Suprapubic skin (tissue), 4 donors: ENCODE measurements at regions not wholly inside any gene's neighbourhood (a gene's known extent, or its start where the extent isn't known, plus 50 kb on each side); places are given as distances from the start of the nearest gene placed in this dataset.

Experiments used
- DNase-seq, 2 donors: peaks; one replicate each; pipeline ENCODE4 v3.0.0-alpha.2; 2019; ENCODE audit warnings: low spot score in 2 of 2
- H3K27ac ChIP-seq: fragments of 200-600 bp; sonication (generic); one replicate; pipeline ENCODE4 v1.5.1; 2019
- H3K27me3 ChIP-seq: fragments of 200-600 bp; sonication (generic); one replicate; pipeline ENCODE4 v1.5.1; 2019
- H3K36me3 ChIP-seq: fragments of 200-600 bp; sonication (generic); one replicate; pipeline ENCODE4 v1.5.1; 2019
- H3K4me1 ChIP-seq: fragments of 200-600 bp; sonication (generic); one replicate; pipeline ENCODE4 v1.5.1; 2019
- H3K4me3 ChIP-seq: fragments of 200-600 bp; sonication (generic); one replicate; pipeline ENCODE4 v1.5.1; 2019; ENCODE audit warnings: mild to moderate bottlenecking
- H3K9me3 ChIP-seq: fragments of 200-600 bp; sonication (generic); one replicate; pipeline ENCODE4 v1.5.1; 2019
- CTCF ChIP-seq, 2 donors: fragments of 200-600 bp in 1 of 2; fragments of 450-650 bp in 1 of 2; sonication (generic) in 1 of 2; IDR thresholded peaks; one replicate each; pipeline ENCODE4 v1.5.1; 2016 to 2019; ENCODE audit warnings: antibody characterized with exemption in 2 of 2, mild to moderate bottlenecking in 1 of 2, moderate library complexity in 1 of 2
- EP300 ChIP-seq: sonication (generic); formaldehyde crosslinking; IDR thresholded peaks from one replicate; pipeline ENCODE4 v1.6.1; 2017; ENCODE audit warnings: antibody characterized with exemption
- POLR2A ChIP-seq, 2 donors: fragments of 450-650 bp; IDR thresholded peaks; one replicate each; pipeline ENCODE4 v1.6.1; 2017; ENCODE audit warnings: antibody characterized with exemption in 2 of 2, mild to moderate bottlenecking in 2 of 2, moderate library complexity in 2 of 2
- POLR2AphosphoS5 ChIP-seq, 3 donors: sonication (generic); formaldehyde crosslinking; IDR thresholded peaks; one replicate each; pipeline ENCODE4 v1.6.1; 2017; ENCODE audit warnings: antibody characterized with exemption in 3 of 3
- WGBS: methylation state at CpG from one replicate; pipeline ENCODE4 v1.1.5; 2018; 5-methylcytosine and 5-hydroxymethylcytosine counted together

- TF ChIP-seq POLR2AphosphoS5 (IDR thresholded peaks at IDR 0.05) (no peak), POLR2A (IDR thresholded peaks at IDR 0.05) (no peak)
- 76% methylated on average over 2 of the region's 2 CpGs for WGBS
- Histone ChIP-seq H3K4me1 (no peaks in the 10 kb centered on the region), H3K27me3 (no peaks in the 10 kb centered on the region), H3K9me3 (no peaks in the 10 kb centered on the region), H3K27ac (no peak overlapping the region), H3K4me3 (no peak overlapping the region), H3K36me3 (no peaks in the 10 kb centered on the region)
- DNase-seq: no peak
Observed at GRCh38 chr1:189774721-189775287, 702.9 kb downstream of the BRINP3 start.

GRCh38 chr1:189775343-189775742 lies 702.3 kb downstream of the BRINP3 start:
- H3K4me1 ChIP-seq: no peaks in the 10 kb centered on the region
- no peaks in the 10 kb centered on the region for H3K9me3 ChIP-seq
- DNase-seq: no peak
- no peaks in the 10 kb centered on the region for H3K36me3 ChIP-seq
- WGBS: 41% methylated on average over 1 of the region's 1 CpG
- H3K4me3 ChIP-seq: no peak overlapping the region
- no peak overlapping the region for H3K27ac ChIP-seq
- H3K27me3 ChIP-seq: no peaks in the 10 kb centered on the region
- TF ChIP-seq EP300 (no peak), POLR2AphosphoS5 (IDR thresholded peaks at IDR 0.05) (no peak), CTCF (IDR thresholded peaks at IDR 0.05) (no peak), POLR2A (IDR thresholded peaks at IDR 0.05) (no peak)

GRCh38 chr1:189779034-189779433 lies 698.6 kb downstream of the BRINP3 start:
- Histone ChIP-seq H3K27ac (no peak overlapping the region), H3K4me1 (no peaks in the 10 kb centered on the region), H3K4me3 (no peak overlapping the region), H3K36me3 (no peaks in the 10 kb centered on the region), H3K27me3 (no peaks in the 10 kb centered on the region), H3K9me3 (no peaks in the 10 kb centered on the region)
- no peak for DNase-seq
- 91% methylated on average over 1 of the region's 1 CpG for WGBS
- TF ChIP-seq POLR2AphosphoS5 (IDR thresholded peaks at IDR 0.05) (no peak), CTCF (IDR thresholded peaks at IDR 0.05) (no peak), EP300 (no peak), POLR2A (IDR thresholded peaks at IDR 0.05) (no peak)

GRCh38 chr1:189782295-189782694 lies 695.4 kb downstream of the BRINP3 start:
- no peaks in the 10 kb centered on the region for H3K9me3 ChIP-seq
- no peak for DNase-seq
- 54% methylated on average over 2 of the region's 2 CpGs for WGBS
- H3K36me3 ChIP-seq: no peaks in the 10 kb centered on the region
- no peaks in the 10 kb centered on the region for H3K27me3 ChIP-seq
- no peak overlapping the region for H3K4me3 ChIP-seq
- TF ChIP-seq CTCF (IDR thresholded peaks at IDR 0.05) (no peak), POLR2A (IDR thresholded peaks at IDR 0.05) (no peak), EP300 (no peak), POLR2AphosphoS5 (IDR thresholded peaks at IDR 0.05) (no peak)
- no peaks in the 10 kb centered on the region for H3K4me1 ChIP-seq
- H3K27ac ChIP-seq: no peak overlapping the region

- DNase-seq: no peak
- H3K4me1 ChIP-seq: no peaks in the 10 kb centered on the region
- no peaks in the 10 kb centered on the region for H3K36me3 ChIP-seq
- H3K9me3 ChIP-seq: no peaks in the 10 kb centered on the region
- TF ChIP-seq CTCF (IDR thresholded peaks at IDR 0.05) (no peak), POLR2A (IDR thresholded peaks at IDR 0.05) (no peak)
- H3K4me3 ChIP-seq: no peak overlapping the region
- WGBS: 54% methylated on average over 2 of the region's 2 CpGs
- no peak overlapping the region for H3K27ac ChIP-seq
- no peaks in the 10 kb centered on the region for H3K27me3 ChIP-seq
Observed at GRCh38 chr1:189783456-189783855, 694.2 kb downstream of the BRINP3 start.

- TF ChIP-seq EP300 (no peak), CTCF (IDR thresholded peaks at IDR 0.05) (no peak), POLR2AphosphoS5 (IDR thresholded peaks at IDR 0.05) (no peak), POLR2A (IDR thresholded peaks at IDR 0.05) (no peak)
- Histone ChIP-seq H3K27me3 (no peaks in the 10 kb centered on the region), H3K9me3 (no peaks in the 10 kb centered on the region), H3K4me3 (no peak overlapping the region), H3K36me3 (no peaks in the 10 kb centered on the region), H3K27ac (no peak overlapping the region), H3K4me1 (no peaks in the 10 kb centered on the region)
- no peak for DNase-seq
- 57% methylated on average over 5 of the region's 5 CpGs for WGBS
Observed at GRCh38 chr1:189786761-189787160, 690.9 kb downstream of the BRINP3 start.
